Nephron progenitor cell (in vitro differentiated cells): ENCODE measurements at regions not wholly inside any gene's neighbourhood (a gene's known extent, or its start where the extent isn't known, plus 50 kb on each side); places are given as distances from the start of the nearest gene placed in this dataset.

Experiments used
- DNase-seq: peaks from one replicate; pipeline ENCODE4 v3.0.0; 2021
- H3K27ac Mint-ChIP-seq: 2 replicates; pipeline ENCODE4 v1.8.0; 2021; ENCODE audit warnings: mild to moderate bottlenecking, moderate library complexity, mixed read lengths
- H3K27me3 Mint-ChIP-seq: 2 replicates; pipeline ENCODE4 v1.8.0; 2021; ENCODE audit warnings: mild to moderate bottlenecking, low read depth, mixed read lengths; ENCODE audit not compliant: poor library complexity
- H3K36me3 Mint-ChIP-seq: 2 replicates; pipeline ENCODE4 v1.8.0; 2021; ENCODE audit warnings: low read depth, mixed read lengths
- H3K4me1 Mint-ChIP-seq: 2 replicates; pipeline ENCODE4 v1.8.0; 2021; ENCODE audit warnings: mixed read lengths
- H3K4me3 Mint-ChIP-seq: 2 replicates; pipeline ENCODE4 v1.8.0; 2021; ENCODE audit warnings: mild to moderate bottlenecking, moderate library complexity, mixed read lengths
- H3K9me3 Mint-ChIP-seq: 2 replicates; pipeline ENCODE4 v1.8.0; 2021; ENCODE audit warnings: mild to moderate bottlenecking, moderate library complexity, mixed read lengths
- CTCF ChIP-seq: fragments of 200-600 bp; sonication (generic); IDR thresholded peaks from 2 replicates; pipeline ENCODE4 v1.5.0; 2021; ENCODE audit warnings: antibody characterized with exemption

- DNase-seq = no peak
- TF ChIP-seq CTCF = no peak
- no peaks in the 10 kb centered on the region for H3K36me3 Mint-ChIP-seq
- no peaks in the 10 kb centered on the region for H3K4me1 Mint-ChIP-seq
- no peak overlapping the region for H3K27ac Mint-ChIP-seq
- H3K4me3 Mint-ChIP-seq = no peak overlapping the region
- peaks cover 6% of the 10 kb centered on the region for H3K9me3 Mint-ChIP-seq
- no peaks in the 10 kb centered on the region for H3K27me3 Mint-ChIP-seq
Observed at GRCh38 chr13:29654843-29655547, 59.5 kb upstream of the SLC7A1 start.

- DNase-seq = no peak
- no peak overlapping the region for H3K4me3 Mint-ChIP-seq
- no peak for TF ChIP-seq CTCF
- no peak overlapping the region for H3K27ac Mint-ChIP-seq
- H3K36me3 Mint-ChIP-seq = no peaks in the 10 kb centered on the region
- no peaks in the 10 kb centered on the region for H3K4me1 Mint-ChIP-seq
- H3K9me3 Mint-ChIP-seq = no peaks in the 10 kb centered on the region
- no peaks in the 10 kb centered on the region for H3K27me3 Mint-ChIP-seq
Observed at GRCh38 chr13:29654384-29654783, 58.9 kb upstream of the SLC7A1 start.

GRCh38 chr13:29648760-29649159 lies 53.3 kb upstream of the SLC7A1 start:
- TF ChIP-seq CTCF = no peak
- Mint-ChIP-seq H3K36me3 (no peaks in the 10 kb centered on the region), H3K4me1 (no peaks in the 10 kb centered on the region), H3K4me3 (no peak overlapping the region), H3K9me3 (no peaks in the 10 kb centered on the region), H3K27ac (no peak overlapping the region), H3K27me3 (no peaks in the 10 kb centered on the region)
- DNase-seq = no peak
